ENCODE measurements at regions not wholly inside any gene's neighbourhood (a gene's known extent, or its start where the extent isn't known, plus 50 kb on each side); places are given as distances from the start of the nearest gene placed in this dataset.
"Not testable (repeated sequence)": the region's sequence is repeated elsewhere in the genome, so short reads cannot be mapped to it uniquely, and the experiment has no call there.

GRCh38 chr15:21261965-21262850 is 178.1 kb downstream of the POTEB3 start:
- DNase-seq (ENCODE audit: low read depth in 3 of 3) = no peak

GRCh38 chr15:21261396-21261964 is 178.8 kb downstream of the POTEB3 start:
- DNase-seq (ENCODE audit: low read depth in 3 of 3) = no peak

GRCh38 chr15:21260966-21261395 is 179.3 kb downstream of the POTEB3 start:
- no peak for DNase-seq (ENCODE audit: low read depth in 3 of 3)

GRCh38 chr15:21258635-21259034 is 181.7 kb downstream of the POTEB3 start:
- DNase-seq (ENCODE audit: low read depth in 3 of 3) = not testable (repeated sequence)

- not testable (repeated sequence) for DNase-seq (ENCODE audit: low read depth in 3 of 3)
Measured at GRCh38 chr15:21249508-21250019, 190.7 kb downstream of the POTEB3 start.
